ENCODE measurements at regions not wholly inside any gene's neighbourhood (a gene's known extent, or its start where the extent isn't known, plus 50 kb on each side); places are given as distances from the start of the nearest gene placed in this dataset.

DNA sequence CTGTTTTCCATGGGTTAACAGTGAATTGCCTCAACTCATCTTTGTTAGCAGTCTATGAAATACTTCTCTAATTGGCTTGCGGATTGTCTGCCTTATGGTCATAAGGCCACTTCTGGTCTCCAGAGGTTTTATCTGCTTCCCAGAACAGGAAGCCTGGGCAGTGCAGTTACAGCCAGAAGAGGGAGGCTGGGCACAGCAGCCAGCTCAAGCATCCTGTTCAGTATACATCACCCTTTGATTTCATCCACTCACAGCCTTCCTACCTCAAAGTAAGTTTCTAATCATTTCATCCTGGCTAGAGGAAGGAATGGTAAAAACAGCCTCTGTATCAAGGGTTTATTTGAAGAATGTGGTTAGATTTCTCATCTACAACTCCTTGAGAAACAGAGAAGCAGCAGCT is 311.5 kb upstream of the DEPDC1 start:
- H3K4me2 ChIP-seq (ENCODE audit: low read depth, low read length): no peak overlapping the region
- H3K4me1 ChIP-seq (ENCODE audit: low read length): no peaks in the 10 kb centered on the region
- no peak for TF ChIP-seq EZH2phosphoT487 (IDR thresholded peaks at IDR 0.05; ENCODE audit: low read length)
- no peak for TF ChIP-seq EZH2 (optimal IDR thresholded peaks at IDR 0.05; ENCODE audit: low read depth, low read length)
- TF ChIP-seq, protein P1, sequence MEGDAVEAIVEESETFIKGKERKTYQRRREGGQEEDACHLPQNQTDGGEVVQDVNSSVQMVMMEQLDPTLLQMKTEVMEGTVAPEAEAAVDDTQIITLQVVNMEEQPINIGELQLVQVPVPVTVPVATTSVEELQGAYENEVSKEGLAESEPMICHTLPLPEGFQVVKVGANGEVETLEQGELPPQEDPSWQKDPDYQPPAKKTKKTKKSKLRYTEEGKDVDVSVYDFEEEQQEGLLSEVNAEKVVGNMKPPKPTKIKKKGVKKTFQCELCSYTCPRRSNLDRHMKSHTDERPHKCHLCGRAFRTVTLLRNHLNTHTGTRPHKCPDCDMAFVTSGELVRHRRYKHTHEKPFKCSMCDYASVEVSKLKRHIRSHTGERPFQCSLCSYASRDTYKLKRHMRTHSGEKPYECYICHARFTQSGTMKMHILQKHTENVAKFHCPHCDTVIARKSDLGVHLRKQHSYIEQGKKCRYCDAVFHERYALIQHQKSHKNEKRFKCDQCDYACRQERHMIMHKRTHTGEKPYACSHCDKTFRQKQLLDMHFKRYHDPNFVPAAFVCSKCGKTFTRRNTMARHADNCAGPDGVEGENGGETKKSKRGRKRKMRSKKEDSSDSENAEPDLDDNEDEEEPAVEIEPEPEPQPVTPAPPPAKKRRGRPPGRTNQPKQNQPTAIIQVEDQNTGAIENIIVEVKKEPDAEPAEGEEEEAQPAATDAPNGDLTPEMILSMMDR (IDR thresholded peaks at IDR 0.05; ENCODE audit: low read length): no peak
- no peak for DNase-seq
- H3K27me3 ChIP-seq (replicated peaks; ENCODE audit: insufficient read depth, low read length): no peaks in the 10 kb centered on the region
- no peaks in the 10 kb centered on the region for H3K9me3 ChIP-seq (replicated peaks; ENCODE audit: insufficient read depth, low read length)
- no peaks in the 10 kb centered on the region for H4K20me1 ChIP-seq (ENCODE audit: insufficient read depth, low read length)
- no peak overlapping the region for H3K9ac ChIP-seq (ENCODE audit: low read length)
- no peaks in the 10 kb centered on the region for H3K36me3 ChIP-seq (replicated peaks; ENCODE audit: insufficient read depth, low read length)
- no peaks in the 10 kb centered on the region for H3K9me2 ChIP-seq (replicated peaks; ENCODE audit: insufficient read depth, low read length)
- no peak overlapping the region for H3K27ac ChIP-seq (ENCODE audit: low read length)
- no peaks in the 10 kb centered on the region for H3K79me2 ChIP-seq (ENCODE audit: low read length)
- H3F3A ChIP-seq (ENCODE audit: insufficient read depth, low read length): no peaks in the 10 kb centered on the region
- H2AFZ ChIP-seq (ENCODE audit: low read length): no peak overlapping the region
- H3K4me3 ChIP-seq (ENCODE audit: low read length): no peak overlapping the region

DNA sequence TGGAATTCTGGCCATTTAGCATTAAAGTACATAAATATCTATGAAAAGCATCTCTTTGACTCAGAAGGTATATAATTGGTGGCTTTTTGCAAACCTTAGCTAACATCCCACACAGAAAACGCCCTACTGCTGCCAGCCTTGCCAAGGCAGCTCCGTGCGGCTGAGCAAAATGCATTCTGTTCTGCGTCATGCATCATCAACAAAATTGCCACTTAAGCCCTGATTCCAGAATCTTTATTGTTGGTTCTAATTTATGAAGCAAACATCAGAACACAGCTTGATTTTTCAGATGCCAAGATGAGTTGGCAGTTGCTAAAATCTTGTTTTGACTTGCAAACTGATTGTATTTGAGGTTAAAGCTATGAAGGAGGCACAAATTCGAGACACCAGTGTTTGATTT is 314.9 kb upstream of the DEPDC1 start:
- no peaks in the 10 kb centered on the region for H3K36me3 ChIP-seq (replicated peaks; ENCODE audit: insufficient read depth, low read length)
- H3K9me3 ChIP-seq (replicated peaks; ENCODE audit: insufficient read depth, low read length): no peaks in the 10 kb centered on the region
- TF ChIP-seq EZH2 (optimal IDR thresholded peaks at IDR 0.05; ENCODE audit: low read depth, low read length) (no peak), EZH2phosphoT487 (IDR thresholded peaks at IDR 0.05; ENCODE audit: low read length) (no peak)
- TF ChIP-seq, protein P1 (IDR thresholded peaks at IDR 0.05; ENCODE audit: low read length): no peak
- H3F3A ChIP-seq (ENCODE audit: insufficient read depth, low read length): no peaks in the 10 kb centered on the region
- H3K9ac ChIP-seq (ENCODE audit: low read length): no peak overlapping the region
- no peaks in the 10 kb centered on the region for H4K20me1 ChIP-seq (ENCODE audit: insufficient read depth, low read length)
- H3K4me1 ChIP-seq (ENCODE audit: low read length): no peaks in the 10 kb centered on the region
- no peak overlapping the region for H3K4me2 ChIP-seq (ENCODE audit: low read depth, low read length)
- no peak overlapping the region for H3K27ac ChIP-seq (ENCODE audit: low read length)
- H3K79me2 ChIP-seq (ENCODE audit: low read length): no peaks in the 10 kb centered on the region
- no peaks in the 10 kb centered on the region for H3K27me3 ChIP-seq (replicated peaks; ENCODE audit: insufficient read depth, low read length)
- DNase-seq: no peak
- H3K9me2 ChIP-seq (replicated peaks; ENCODE audit: insufficient read depth, low read length): no peaks in the 10 kb centered on the region
- H2AFZ ChIP-seq (ENCODE audit: low read length): no peak overlapping the region
- no peak overlapping the region for H3K4me3 ChIP-seq (ENCODE audit: low read length)

DNA sequence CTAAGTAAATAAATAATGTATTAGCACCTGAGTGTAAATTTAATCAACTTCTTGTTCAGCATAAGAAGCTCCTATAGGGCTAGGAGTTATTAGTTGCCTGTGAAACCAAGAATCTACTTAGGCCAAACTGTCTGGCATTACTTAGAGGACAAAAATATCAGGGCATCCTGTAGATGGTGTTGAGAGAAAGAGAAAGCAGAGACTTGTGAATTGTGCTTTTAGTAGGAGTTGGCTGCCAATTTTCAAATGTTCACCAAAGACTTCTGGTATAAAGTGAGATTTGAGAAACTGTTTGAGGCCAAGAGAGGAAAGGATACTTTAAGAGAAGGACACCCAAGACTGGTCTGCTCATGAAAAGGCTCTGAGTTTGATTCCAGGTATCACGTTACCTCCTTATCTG is 315.5 kb upstream of the DEPDC1 start:
- Histone ChIP-seq H4K20me1 (ENCODE audit: insufficient read depth, low read length) (no peaks in the 10 kb centered on the region), H3K27ac (ENCODE audit: low read length) (no peak overlapping the region), H3F3A (ENCODE audit: insufficient read depth, low read length) (no peaks in the 10 kb centered on the region), H3K9ac (ENCODE audit: low read length) (no peak overlapping the region), H3K79me2 (ENCODE audit: low read length) (no peaks in the 10 kb centered on the region), H3K9me2 (replicated peaks; ENCODE audit: insufficient read depth, low read length) (no peaks in the 10 kb centered on the region), H3K4me3 (ENCODE audit: low read length) (no peak overlapping the region), H3K27me3 (replicated peaks; ENCODE audit: insufficient read depth, low read length) (no peaks in the 10 kb centered on the region), H3K9me3 (replicated peaks; ENCODE audit: insufficient read depth, low read length) (no peaks in the 10 kb centered on the region), H2AFZ (ENCODE audit: low read length) (no peak overlapping the region), H3K4me2 (ENCODE audit: low read depth, low read length) (no peak overlapping the region), H3K36me3 (replicated peaks; ENCODE audit: insufficient read depth, low read length) (no peaks in the 10 kb centered on the region), H3K4me1 (ENCODE audit: low read length) (no peaks in the 10 kb centered on the region)
- no peak for DNase-seq
- TF ChIP-seq, protein P1 (IDR thresholded peaks at IDR 0.05; ENCODE audit: low read length): no peak
- TF ChIP-seq EZH2phosphoT487 (IDR thresholded peaks at IDR 0.05; ENCODE audit: low read length): no peak
- no peak for TF ChIP-seq EZH2 (optimal IDR thresholded peaks at IDR 0.05; ENCODE audit: low read depth, low read length)

Measured in MM.1S (cell line).